Uterus (tissue), 3 donors: ENCODE measurements at regions not wholly inside any gene's neighbourhood (a gene's known extent, or its start where the extent isn't known, plus 50 kb on each side); places are given as distances from the start of the nearest gene placed in this dataset.

Experiments used
- DNase-seq, 2 donors: peaks; one replicate each; pipeline ENCODE4 v3.0.0-alpha.2; 2019 to 2020
- H3K27ac ChIP-seq, 2 donors: fragments of 200-600 bp; sonication (generic); 1 replicate in 1 of 2; 2 replicates in 1 of 2; pipeline ENCODE4 v1.5.1; 2016 to 2018
- H3K27me3 ChIP-seq, 2 donors: fragments of 200-600 bp; sonication (generic); one replicate each; pipeline ENCODE4 v1.5.1; 2018 to 2019; ENCODE audit warnings: control low read depth in 1 of 2
- H3K36me3 ChIP-seq, 2 donors: fragments of 200-600 bp; sonication (generic); one replicate each; pipeline ENCODE4 v1.5.1; 2019; ENCODE audit warnings: control low read depth in 1 of 2
- H3K4me1 ChIP-seq, 2 donors: fragments of 200-600 bp; sonication (generic); one replicate each; pipeline ENCODE4 v1.5.1; 2018 to 2019; ENCODE audit warnings: control low read depth in 1 of 2
- H3K4me3 ChIP-seq, 2 donors: fragments of 200-600 bp; sonication (generic); 1 replicate in 1 of 2; 2 replicates in 1 of 2; pipeline ENCODE4 v1.5.1; 2018 to 2019; ENCODE audit warnings: mild to moderate bottlenecking in 1 of 2
- H3K9me3 ChIP-seq, 2 donors: fragments of 200-600 bp; sonication (generic); one replicate each; pipeline ENCODE4 v1.5.1; 2019; ENCODE audit warnings: control low read depth in 1 of 2
- POLR2A ChIP-seq, 2 donors: fragments of 450-650 bp; IDR thresholded peaks; one replicate each; pipeline ENCODE4 v1.6.1; 2016; ENCODE audit warnings: antibody characterized with exemption in 2 of 2, mild to moderate bottlenecking in 1 of 2, moderate library complexity in 1 of 2
- intact Hi-C: fragments of 100-400 bp; cut with DNase I; formaldehyde crosslinking; loops from one replicate; pipeline ENCODE4 v1.15.1; 2023; ENCODE audit warnings: low total_unique reads
- TF ChIP-seq, protein P1 (sequence below), 4 experiments: fragments of 200-600 bp in 2 of 4; fragments of 450-650 bp in 2 of 4; sonication (generic) in 2 of 4; IDR thresholded peaks; one replicate each; pipeline ENCODE4 v1.5.1; 2016 to 2019; ENCODE audit warnings: antibody characterized with exemption in 4 of 4, mild to moderate bottlenecking in 2 of 4, moderate library complexity in 1 of 4
- donor health status: DM: yes; HTN: yes; CAD: no.

DNA sequence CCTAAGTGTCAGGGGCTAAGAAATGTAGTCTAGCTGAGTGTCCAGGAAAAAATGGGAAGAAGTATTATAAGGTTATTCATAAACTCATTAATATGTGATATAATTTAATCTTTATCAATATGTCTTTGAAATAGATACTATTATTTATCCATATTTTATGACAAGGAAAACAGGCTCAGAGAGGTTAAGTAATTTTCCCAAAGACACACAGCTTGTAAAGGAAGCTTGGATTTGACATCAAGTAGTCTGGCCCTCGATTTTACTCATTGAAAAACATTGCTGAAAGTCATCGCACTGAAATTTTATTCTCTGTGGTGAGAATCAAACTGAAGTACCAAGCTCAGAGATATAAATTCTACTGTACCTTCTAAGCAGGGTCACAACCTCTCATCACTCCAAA lies 276.9 kb downstream of the MSX2 start:
- no peak for DNase-seq
- H3K4me3 ChIP-seq: no peak overlapping the region
- H3K4me1 ChIP-seq: no peaks in the 10 kb centered on the region
- intact Hi-C loops: no loop called here
- H3K9me3 ChIP-seq: no peaks in the 10 kb centered on the region
- no peaks in the 10 kb centered on the region for H3K36me3 ChIP-seq
- H3K27ac ChIP-seq: no peak overlapping the region
- TF ChIP-seq POLR2A (IDR thresholded peaks at IDR 0.05): no peak
- TF ChIP-seq, protein P1, sequence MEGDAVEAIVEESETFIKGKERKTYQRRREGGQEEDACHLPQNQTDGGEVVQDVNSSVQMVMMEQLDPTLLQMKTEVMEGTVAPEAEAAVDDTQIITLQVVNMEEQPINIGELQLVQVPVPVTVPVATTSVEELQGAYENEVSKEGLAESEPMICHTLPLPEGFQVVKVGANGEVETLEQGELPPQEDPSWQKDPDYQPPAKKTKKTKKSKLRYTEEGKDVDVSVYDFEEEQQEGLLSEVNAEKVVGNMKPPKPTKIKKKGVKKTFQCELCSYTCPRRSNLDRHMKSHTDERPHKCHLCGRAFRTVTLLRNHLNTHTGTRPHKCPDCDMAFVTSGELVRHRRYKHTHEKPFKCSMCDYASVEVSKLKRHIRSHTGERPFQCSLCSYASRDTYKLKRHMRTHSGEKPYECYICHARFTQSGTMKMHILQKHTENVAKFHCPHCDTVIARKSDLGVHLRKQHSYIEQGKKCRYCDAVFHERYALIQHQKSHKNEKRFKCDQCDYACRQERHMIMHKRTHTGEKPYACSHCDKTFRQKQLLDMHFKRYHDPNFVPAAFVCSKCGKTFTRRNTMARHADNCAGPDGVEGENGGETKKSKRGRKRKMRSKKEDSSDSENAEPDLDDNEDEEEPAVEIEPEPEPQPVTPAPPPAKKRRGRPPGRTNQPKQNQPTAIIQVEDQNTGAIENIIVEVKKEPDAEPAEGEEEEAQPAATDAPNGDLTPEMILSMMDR (IDR thresholded peaks at IDR 0.05): no peak
- no peaks in the 10 kb centered on the region for H3K27me3 ChIP-seq

DNA sequence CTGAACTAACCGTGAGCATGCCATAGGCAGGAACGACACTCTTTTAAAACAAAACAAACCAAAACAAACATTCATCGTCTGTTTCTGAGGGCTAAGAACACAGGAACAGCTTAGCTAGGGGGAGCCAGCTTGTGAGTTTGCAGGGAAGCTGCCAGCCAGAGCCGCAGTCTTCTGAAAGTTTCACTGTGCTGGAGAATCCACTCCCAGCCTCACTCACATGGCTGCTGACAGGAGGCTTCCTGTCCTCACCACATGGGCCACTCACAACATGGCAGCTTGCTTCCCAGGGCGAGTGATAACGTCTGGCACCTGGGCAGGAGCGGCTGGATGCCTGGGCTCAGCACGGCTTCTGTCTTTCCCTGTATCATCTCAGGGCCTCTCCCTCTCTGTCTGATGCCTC lies 275.2 kb downstream of the MSX2 start:
- no peaks in the 10 kb centered on the region for H3K36me3 ChIP-seq
- H3K9me3 ChIP-seq: no peaks in the 10 kb centered on the region
- no peak overlapping the region for H3K4me3 ChIP-seq
- TF ChIP-seq, protein P1 (IDR thresholded peaks at IDR 0.05): no peak
- no peak for DNase-seq
- intact Hi-C loops: no loop called here
- no peaks in the 10 kb centered on the region for H3K4me1 ChIP-seq
- no peaks in the 10 kb centered on the region for H3K27me3 ChIP-seq
- H3K27ac ChIP-seq: no peak overlapping the region

DNA sequence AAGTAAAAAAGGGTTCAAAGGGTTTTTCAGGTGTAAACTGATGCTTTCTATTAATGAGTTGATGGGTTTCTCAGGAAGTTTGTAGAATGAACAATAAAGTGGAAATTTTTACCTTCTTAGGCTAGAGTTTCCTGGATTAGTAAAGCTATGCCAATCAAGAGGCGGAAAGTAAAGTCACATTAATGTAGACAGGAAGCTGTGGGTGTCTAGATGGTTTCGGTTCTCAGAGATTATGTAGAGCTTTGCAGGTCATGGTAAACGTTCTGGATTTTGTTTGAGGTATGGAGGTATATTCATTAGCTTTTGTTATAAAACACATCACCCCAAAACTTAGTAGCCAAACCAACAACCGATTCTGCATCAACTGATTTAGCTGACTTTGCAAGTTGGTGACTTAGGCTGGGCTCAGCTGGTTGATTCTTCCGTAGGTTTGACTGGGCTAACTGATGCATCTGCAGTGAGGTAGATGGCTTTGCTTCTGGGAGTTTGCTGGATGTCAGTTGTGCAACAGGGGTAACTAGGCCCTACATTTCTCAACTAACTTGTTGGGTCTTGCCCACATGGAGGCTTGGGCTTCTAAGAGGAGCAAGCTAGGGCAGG lies 273.8 kb downstream of the MSX2 start:
- intact Hi-C loops: no loop called here
- DNase-seq: no peak
- Histone ChIP-seq H3K27me3 (no peaks in the 10 kb centered on the region), H3K4me3 (no peak overlapping the region), H3K9me3 (no peaks in the 10 kb centered on the region), H3K27ac (no peak overlapping the region), H3K4me1 (no peaks in the 10 kb centered on the region), H3K36me3 (no peaks in the 10 kb centered on the region)
- TF ChIP-seq POLR2A (IDR thresholded peaks at IDR 0.05): no peak
- TF ChIP-seq, protein P1 (IDR thresholded peaks at IDR 0.05): no peak

DNA sequence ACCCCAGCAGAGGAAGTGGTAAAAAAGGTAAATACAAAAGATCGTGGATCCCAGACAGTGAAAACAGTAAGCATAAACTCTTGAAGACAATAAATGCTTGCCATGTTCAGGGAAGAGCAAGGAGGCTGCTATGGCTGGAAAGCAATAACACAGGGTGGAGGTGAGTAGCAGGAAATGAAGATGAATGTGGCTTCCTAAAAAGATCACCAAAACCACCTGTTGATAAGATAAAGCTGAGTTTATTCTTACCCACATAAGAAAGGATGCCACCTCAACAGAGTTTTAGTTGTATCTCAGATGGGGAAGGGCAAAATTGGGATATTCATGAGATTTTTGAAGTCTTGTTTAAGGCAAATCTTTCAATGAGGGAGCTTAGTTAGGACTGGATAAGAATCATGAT lies 273.3 kb downstream of the MSX2 start:
- TF ChIP-seq, protein P1 (IDR thresholded peaks at IDR 0.05): no peak
- intact Hi-C loops: no loop called here
- no peak overlapping the region for H3K27ac ChIP-seq
- no peak for DNase-seq
- no peak overlapping the region for H3K4me3 ChIP-seq
- H3K9me3 ChIP-seq: no peaks in the 10 kb centered on the region
- H3K36me3 ChIP-seq: no peaks in the 10 kb centered on the region
- H3K27me3 ChIP-seq: no peaks in the 10 kb centered on the region
- no peaks in the 10 kb centered on the region for H3K4me1 ChIP-seq

GRCh38 chr5:174996941-174997340 lies 272.6 kb downstream of the MSX2 start:
- no peak overlapping the region for H3K4me3 ChIP-seq
- H3K27me3 ChIP-seq: no peaks in the 10 kb centered on the region
- H3K27ac ChIP-seq: no peak overlapping the region
- H3K36me3 ChIP-seq: no peaks in the 10 kb centered on the region
- H3K4me1 ChIP-seq: no peaks in the 10 kb centered on the region
- DNase-seq: no peak
- TF ChIP-seq, protein P1 (IDR thresholded peaks at IDR 0.05): no peak
- TF ChIP-seq POLR2A (IDR thresholded peaks at IDR 0.05): no peak
- intact Hi-C loops: no loop called here
- no peaks in the 10 kb centered on the region for H3K9me3 ChIP-seq
